Naive thymus-derived CD8-positive, alpha-beta T cell (primary cell): ENCODE measurements at regions not wholly inside any gene's neighbourhood (a gene's known extent, or its start where the extent isn't known, plus 50 kb on each side); places are given as distances from the start of the nearest gene placed in this dataset.

Experiments
- ATAC-seq, 2 donors: fragments of 150-1000 bp; cut with Tn5 transposase in 1 of 2; sonication (Bioruptor Pico), chemical (Tn5 transposase) in 1 of 2; 1 replicate in 1 of 2; 2 replicates in 1 of 2; pipeline ENCODE4 v1.10.0; 2021; ENCODE audit warnings: mild to moderate bottlenecking in 2 of 2, moderate library complexity in 2 of 2
- POLR2A ChIA-PET: fragments of 350-600 bp; sonication (Branson Sonifier 250); formaldehyde crosslinking; loops from one replicate; lab custom pipeline; 2021; ENCODE audit warnings: antibody characterized with exemption; lab: Charles Lee
- DNase-seq, 10 donors: peaks; one replicate each; pipeline versions ENCODE4 v3.0.0 to v3.0.0-alpha.2; 2020 to 2022
- H3K27ac Mint-ChIP-seq, 10 donors: one replicate each; pipeline ENCODE4 v1.8.0; 2020 to 2022; ENCODE audit warnings: mild to moderate bottlenecking in 10 of 10, mixed read lengths in 10 of 10, moderate library complexity in 4 of 10, inconsistent platforms in 1 of 10
- H3K27me3 Mint-ChIP-seq, 5 donors: one replicate each; pipeline ENCODE4 v1.8.0; 2021 to 2022; ENCODE audit warnings: mixed read lengths in 5 of 5
- H3K36me3 Mint-ChIP-seq, 3 donors: one replicate each; pipeline ENCODE4 v1.8.0; 2020 to 2022; ENCODE audit warnings: mixed read lengths in 3 of 3, mild to moderate bottlenecking in 2 of 3, inconsistent platforms in 1 of 3
- H3K4me1 Mint-ChIP-seq, 4 donors: one replicate each; pipeline ENCODE4 v1.8.0; 2021 to 2022; ENCODE audit warnings: mixed read lengths in 4 of 4
- H3K4me3 Mint-ChIP-seq, 10 donors: one replicate each; pipeline ENCODE4 v1.8.0; 2020 to 2022; ENCODE audit warnings: mild to moderate bottlenecking in 10 of 10, mixed read lengths in 10 of 10, moderate library complexity in 6 of 10, inconsistent platforms in 1 of 10
- H3K9me3 Mint-ChIP-seq, 9 donors: one replicate each; pipeline ENCODE4 v1.8.0; 2020 to 2022; ENCODE audit warnings: mixed read lengths in 9 of 9, mild to moderate bottlenecking in 3 of 9, inconsistent platforms in 1 of 9, moderate library complexity in 1 of 9

DNA sequence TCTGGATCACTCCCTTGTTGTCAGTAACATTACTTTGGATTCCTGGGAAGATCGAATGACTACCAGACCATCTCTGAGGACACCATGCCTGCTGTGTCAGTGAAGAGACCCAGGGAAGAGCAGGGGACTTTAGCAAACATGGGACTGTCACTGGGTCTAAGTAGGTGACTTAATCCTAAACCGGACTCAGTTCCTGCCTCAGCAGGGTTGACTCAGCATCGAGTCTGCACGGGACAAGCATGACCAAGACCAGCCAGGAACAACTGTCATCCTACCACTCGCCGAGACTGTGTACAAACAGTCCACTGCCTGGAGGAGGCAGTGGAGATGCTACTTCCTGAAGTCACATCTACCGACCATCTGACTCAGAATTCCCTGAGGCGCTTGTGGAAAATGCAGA, 53.2 kb upstream of the RAB4A start:
- no peak for ATAC-seq
- H3K4me1 Mint-ChIP-seq = peaks cover 0 to 4% (median 0%) of the 10 kb centered on the region in 4 donors
- H3K9me3 Mint-ChIP-seq = no peaks in the 10 kb centered on the region
- no peak overlapping the region for H3K4me3 Mint-ChIP-seq
- DNase-seq = no peak
- POLR2A ChIA-PET = no interaction called here
- H3K27me3 Mint-ChIP-seq = no peaks in the 10 kb centered on the region
- H3K27ac Mint-ChIP-seq = no peak overlapping the region
- no peaks in the 10 kb centered on the region for H3K36me3 Mint-ChIP-seq

DNA sequence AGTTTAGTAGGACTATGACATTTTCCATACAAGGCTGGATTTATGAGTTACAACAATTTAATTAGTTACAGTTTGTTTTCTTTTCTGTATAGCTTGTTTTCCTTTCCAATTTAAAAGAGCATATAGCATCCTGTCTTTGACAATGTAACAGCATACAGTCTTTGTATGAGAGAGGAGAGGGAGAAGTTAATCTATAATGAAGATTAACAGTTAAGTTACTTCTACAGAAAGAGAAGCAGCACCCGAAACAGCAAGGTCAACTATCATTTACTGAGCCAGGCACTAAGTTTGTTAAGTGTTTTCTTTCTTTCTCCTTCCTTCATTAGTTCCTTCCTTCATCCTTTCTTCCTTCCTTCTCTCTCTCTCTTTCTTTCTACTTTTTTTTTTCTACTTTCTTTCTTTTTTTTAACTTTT, 52.3 kb upstream of the RAB4A start:
- no peak for ATAC-seq
- Mint-ChIP-seq H3K36me3 (no peaks in the 10 kb centered on the region), H3K27ac (peak overlapping the region in 1 of 10 donors; percentile 36), H3K9me3 (no peaks in the 10 kb centered on the region), H3K4me3 (no peak overlapping the region), H3K4me1 (peaks cover 0 to 4% (median 0%) of the 10 kb centered on the region in 4 donors), H3K27me3 (no peaks in the 10 kb centered on the region)
- no peak for DNase-seq
- POLR2A ChIA-PET = no interaction called here

DNA sequence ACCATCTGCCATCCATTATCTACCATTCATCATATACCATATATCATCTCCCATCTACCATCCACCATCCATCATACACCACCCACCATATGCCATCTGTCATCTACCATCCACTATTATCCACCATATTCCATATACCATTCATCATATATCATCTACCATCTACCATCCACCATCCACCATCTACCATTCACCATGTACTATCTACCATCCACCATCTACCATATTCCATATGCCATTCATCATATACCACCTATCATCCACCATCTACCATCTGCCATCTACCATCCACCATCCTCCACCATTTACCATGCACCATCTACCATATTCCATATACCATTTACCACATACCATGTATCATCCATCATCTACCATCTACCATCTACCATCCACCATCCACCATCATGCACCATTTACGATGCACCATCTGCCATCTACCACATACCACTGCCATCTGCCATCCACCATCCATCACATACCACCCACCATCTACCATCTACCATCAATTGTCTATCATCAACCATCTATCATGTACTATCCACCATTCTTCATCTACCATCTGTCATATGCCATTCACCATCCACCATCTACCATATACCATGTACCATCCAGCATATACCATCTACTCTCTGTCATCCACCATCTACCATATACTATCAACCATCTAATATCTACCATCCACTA, 50.6 kb upstream of the RAB4A start:
- H3K27me3 Mint-ChIP-seq = no peaks in the 10 kb centered on the region
- no peak overlapping the region for H3K4me3 Mint-ChIP-seq
- no peak for ATAC-seq
- peaks cover 0 to 4% (median 0%) of the 10 kb centered on the region in 4 donors for H3K4me1 Mint-ChIP-seq
- no peak overlapping the region for H3K27ac Mint-ChIP-seq
- POLR2A ChIA-PET = no interaction called here
- H3K9me3 Mint-ChIP-seq = no peaks in the 10 kb centered on the region
- DNase-seq = no peak
- H3K36me3 Mint-ChIP-seq = no peaks in the 10 kb centered on the region

DNA sequence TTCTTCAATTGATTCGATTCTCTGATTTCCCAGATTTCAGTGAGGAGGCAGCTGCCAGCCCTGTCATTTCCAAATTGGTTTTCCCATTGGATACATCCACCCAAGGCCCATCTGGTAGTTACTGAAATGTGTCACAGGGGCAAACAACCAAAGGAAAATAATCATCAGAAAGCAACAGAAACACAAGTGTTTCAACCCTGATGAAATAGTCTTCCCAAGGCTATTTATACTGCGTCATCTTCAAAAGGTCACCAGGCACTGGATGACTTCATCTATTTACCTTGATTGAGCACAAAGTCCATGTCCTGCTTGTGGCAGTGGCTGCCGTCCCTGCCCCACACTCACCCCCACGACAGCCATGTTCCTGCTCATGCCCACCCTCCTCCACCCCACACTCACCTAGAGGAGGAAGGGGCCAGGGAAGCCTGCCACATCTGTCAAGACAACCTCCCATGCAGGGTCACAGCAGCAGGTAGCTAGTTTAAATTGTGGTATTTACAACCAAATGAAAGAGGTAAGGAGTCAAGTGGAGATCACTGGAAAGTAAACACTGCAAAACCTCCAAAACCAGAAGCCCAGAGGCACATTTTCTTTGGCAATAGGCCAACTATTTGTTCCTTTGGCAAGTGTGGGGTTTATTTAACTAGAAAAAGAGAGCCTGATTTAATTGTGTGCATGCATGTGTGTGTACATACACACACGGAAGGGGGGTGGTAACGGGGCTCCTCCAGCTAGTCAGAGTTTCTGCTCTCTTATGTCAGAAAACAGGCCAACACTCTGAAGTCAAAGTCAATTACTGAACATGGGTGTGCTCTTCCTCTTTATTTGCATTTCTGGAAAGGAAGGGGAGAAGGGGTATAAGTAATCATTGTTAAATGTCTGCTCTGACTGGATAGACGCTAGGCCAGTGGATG, 49.5 kb upstream of the RAB4A start:
- Mint-ChIP-seq H3K4me1 (peaks cover 0 to 4% (median 0%) of the 10 kb centered on the region in 4 donors), H3K27me3 (no peaks in the 10 kb centered on the region), H3K36me3 (no peaks in the 10 kb centered on the region), H3K4me3 (no peak overlapping the region), H3K9me3 (no peaks in the 10 kb centered on the region), H3K27ac (peak overlapping the region in 1 of 10 donors; percentile 22)
- DNase-seq (peak in 2 of 10 donors; percentile 11 to 31), ATAC-seq (no peak)
- POLR2A ChIA-PET = no interaction called here
